Uterus (tissue), 2 donors: ENCODE measurements at regions not wholly inside any gene's neighbourhood (a gene's known extent, or its start where the extent isn't known, plus 50 kb on each side); places are given as distances from the start of the nearest gene placed in this dataset.

ENCODE experiments used
- CTCF ChIP-seq, 4 experiments: fragments of 200-600 bp in 2 of 4; fragments of 450-650 bp in 2 of 4; sonication (generic) in 2 of 4; IDR thresholded peaks; one replicate each; pipeline ENCODE4 v1.5.1; 2016 to 2019; ENCODE audit warnings: antibody characterized with exemption in 4 of 4, mild to moderate bottlenecking in 2 of 4, moderate library complexity in 1 of 4
- POLR2A ChIP-seq, 2 donors: fragments of 450-650 bp; IDR thresholded peaks; one replicate each; pipeline ENCODE4 v1.6.1; 2016; ENCODE audit warnings: antibody characterized with exemption in 2 of 2, mild to moderate bottlenecking in 1 of 2, moderate library complexity in 1 of 2

GRCh38 chr10:10942441-10942840 is 75.2 kb upstream of the CELF2 start:
- TF ChIP-seq CTCF (IDR thresholded peaks at IDR 0.05) (no peak), POLR2A (IDR thresholded peaks at IDR 0.05) (no peak)
